ENCODE measurements at regions not wholly inside any gene's neighbourhood (a gene's known extent, or its start where the extent isn't known, plus 50 kb on each side); places are given as distances from the start of the nearest gene placed in this dataset.

DNA sequence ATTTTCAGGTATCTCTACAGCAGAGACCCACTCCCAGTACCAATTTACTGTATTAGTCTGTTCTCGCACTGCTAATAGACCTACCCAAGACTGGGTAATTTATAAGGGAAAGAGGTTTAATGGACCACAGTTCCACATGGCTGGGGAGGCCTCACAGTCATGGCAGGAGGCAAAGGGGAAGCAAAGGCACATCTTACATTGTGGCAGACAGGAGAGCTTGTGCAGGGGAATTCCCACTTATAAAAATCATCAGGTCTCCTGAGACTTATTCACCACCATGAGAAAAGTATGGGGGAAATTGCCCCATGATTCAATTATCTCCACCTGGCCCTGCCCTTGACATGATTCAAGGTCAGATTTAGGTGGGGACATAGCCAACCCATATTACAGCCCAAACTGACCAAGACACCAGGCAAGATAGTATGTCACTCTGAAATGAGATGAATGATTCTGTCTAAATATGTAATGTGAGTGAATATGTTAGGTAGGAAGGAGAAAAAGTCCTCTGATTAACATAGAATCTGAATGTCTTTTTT lies 182.5 kb upstream of the CDH12 start:
- no peak overlapping the region for H3K4me3 ChIP-seq (replicated peaks; ENCODE audit: low read depth, low read length)
- DNase-seq (ENCODE audit: extremely low read depth, low read depth) = no peak
- TF ChIP-seq, protein P1, sequence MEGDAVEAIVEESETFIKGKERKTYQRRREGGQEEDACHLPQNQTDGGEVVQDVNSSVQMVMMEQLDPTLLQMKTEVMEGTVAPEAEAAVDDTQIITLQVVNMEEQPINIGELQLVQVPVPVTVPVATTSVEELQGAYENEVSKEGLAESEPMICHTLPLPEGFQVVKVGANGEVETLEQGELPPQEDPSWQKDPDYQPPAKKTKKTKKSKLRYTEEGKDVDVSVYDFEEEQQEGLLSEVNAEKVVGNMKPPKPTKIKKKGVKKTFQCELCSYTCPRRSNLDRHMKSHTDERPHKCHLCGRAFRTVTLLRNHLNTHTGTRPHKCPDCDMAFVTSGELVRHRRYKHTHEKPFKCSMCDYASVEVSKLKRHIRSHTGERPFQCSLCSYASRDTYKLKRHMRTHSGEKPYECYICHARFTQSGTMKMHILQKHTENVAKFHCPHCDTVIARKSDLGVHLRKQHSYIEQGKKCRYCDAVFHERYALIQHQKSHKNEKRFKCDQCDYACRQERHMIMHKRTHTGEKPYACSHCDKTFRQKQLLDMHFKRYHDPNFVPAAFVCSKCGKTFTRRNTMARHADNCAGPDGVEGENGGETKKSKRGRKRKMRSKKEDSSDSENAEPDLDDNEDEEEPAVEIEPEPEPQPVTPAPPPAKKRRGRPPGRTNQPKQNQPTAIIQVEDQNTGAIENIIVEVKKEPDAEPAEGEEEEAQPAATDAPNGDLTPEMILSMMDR (IDR thresholded peaks at IDR 0.05; ENCODE audit: low read depth, low read length, missing control alignments) = no peak

GRCh38 chr5:23033864-23034263 lies 180.7 kb upstream of the CDH12 start:
- no peak overlapping the region for H3K4me3 ChIP-seq (replicated peaks; ENCODE audit: low read depth, low read length)
- TF ChIP-seq, protein P1 (IDR thresholded peaks at IDR 0.05; ENCODE audit: low read depth, low read length, missing control alignments) = no peak
- DNase-seq (ENCODE audit: extremely low read depth, low read depth) = no peak

GRCh38 chr5:23029290-23029689 lies 176.1 kb upstream of the CDH12 start:
- DNase-seq (ENCODE audit: extremely low read depth, low read depth) = no peak
- H3K4me3 ChIP-seq (replicated peaks; ENCODE audit: low read depth, low read length) = no peak overlapping the region
- TF ChIP-seq, protein P1 (IDR thresholded peaks at IDR 0.05; ENCODE audit: low read depth, low read length, missing control alignments) = no peak

GRCh38 chr5:23028445-23029021 lies 175.4 kb upstream of the CDH12 start:
- no peak overlapping the region for H3K4me3 ChIP-seq (replicated peaks; ENCODE audit: low read depth, low read length)
- no peak for DNase-seq (ENCODE audit: extremely low read depth, low read depth)
- TF ChIP-seq, protein P1 (IDR thresholded peaks at IDR 0.05; ENCODE audit: low read depth, low read length, missing control alignments) = no peak

- TF ChIP-seq, protein P1 (IDR thresholded peaks at IDR 0.05; ENCODE audit: low read depth, low read length, missing control alignments) = no peak
- DNase-seq (ENCODE audit: extremely low read depth, low read depth) = no peak
- H3K4me3 ChIP-seq (replicated peaks; ENCODE audit: low read depth, low read length) = no peak overlapping the region
These were observed 174.7 kb upstream of the CDH12 start for GRCh38 chr5:23027830-23028229.

DNA sequence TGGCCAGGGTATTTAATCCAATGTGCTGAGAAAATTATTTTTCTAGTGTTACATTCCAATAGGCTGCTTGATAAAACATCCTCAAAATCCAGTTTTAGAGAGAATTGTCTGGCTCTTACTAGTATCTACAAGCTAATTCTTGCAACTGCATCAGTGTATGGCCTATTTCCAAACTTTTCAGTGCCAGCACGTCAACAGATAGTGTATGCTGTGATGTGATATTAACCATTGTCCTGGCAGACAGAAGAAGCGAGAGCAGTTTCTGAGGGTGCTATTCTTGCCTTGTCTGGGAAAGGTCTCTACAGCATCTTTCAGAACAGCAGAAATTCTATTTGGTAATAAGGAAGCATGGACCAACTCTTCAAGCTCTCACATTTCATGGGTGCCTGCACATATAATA lies 174.2 kb upstream of the CDH12 start:
- TF ChIP-seq, protein P1 (IDR thresholded peaks at IDR 0.05; ENCODE audit: low read depth, low read length, missing control alignments) = no peak
- H3K4me3 ChIP-seq (replicated peaks; ENCODE audit: low read depth, low read length) = no peak overlapping the region

More for the DNA sequence above, 174.2 kb upstream of the CDH12 start:
- no peak for DNase-seq (ENCODE audit: extremely low read depth, low read depth)

All from HFF-Myc (cell line).